ENCODE measurements at regions not wholly inside any gene's neighbourhood (a gene's known extent, or its start where the extent isn't known, plus 50 kb on each side); places are given as distances from the start of the nearest gene placed in this dataset.
"Not testable (repeated sequence)": the region's sequence is repeated elsewhere in the genome, so short reads cannot be mapped to it uniquely, and the experiment has no call there.

- in situ Hi-C loops (cut with MboI; ENCODE audit: low sequenced_read_pairs) = no loop called here
Measured at GRCh38 chr18:75860166-75860565, 432.7 kb upstream of the SMIM21 start.

GRCh38 chr18:75859533-75859932 lies 432.0 kb upstream of the SMIM21 start:
- in situ Hi-C loops (cut with MboI; ENCODE audit: low sequenced_read_pairs) = no loop called here

GRCh38 chr18:75858754-75859153 lies 431.3 kb upstream of the SMIM21 start:
- in situ Hi-C loops (cut with MboI; ENCODE audit: low sequenced_read_pairs) = no loop called here

- in situ Hi-C loops (cut with MboI; ENCODE audit: low sequenced_read_pairs) = no loop called here
Measured at GRCh38 chr18:75857558-75857957, 430.1 kb upstream of the SMIM21 start.

- in situ Hi-C loops (cut with MboI; ENCODE audit: low sequenced_read_pairs) = no loop called here
Measured at GRCh38 chr18:75854808-75855207, 427.3 kb upstream of the SMIM21 start.

GRCh38 chr18:75854174-75854573 lies 426.7 kb upstream of the SMIM21 start:
- in situ Hi-C loops (cut with MboI; ENCODE audit: low sequenced_read_pairs) = no loop called here

GRCh38 chr18:75846321-75846720 lies 418.8 kb upstream of the SMIM21 start:
- in situ Hi-C loops (cut with MboI; ENCODE audit: low sequenced_read_pairs) = no loop called here

DNA sequence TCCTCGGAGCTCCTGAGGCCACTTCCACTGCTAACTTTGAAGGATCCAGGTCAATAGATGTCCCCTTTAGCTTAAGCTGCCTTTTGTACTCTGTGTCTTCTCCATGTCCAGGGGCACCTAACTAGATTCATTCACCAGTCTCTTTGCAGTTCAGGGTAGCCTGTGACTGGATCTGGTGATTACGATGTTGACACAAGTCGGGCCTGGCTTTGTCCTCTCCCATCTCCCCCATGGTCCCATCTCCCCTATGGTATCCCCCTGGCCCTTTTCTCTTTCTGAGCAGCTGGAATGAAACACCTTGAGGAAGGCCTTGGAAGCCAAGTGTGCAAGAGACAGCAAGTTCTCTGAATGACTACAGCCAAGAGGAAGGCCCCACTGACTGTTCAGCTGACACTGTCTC lies 417.9 kb upstream of the SMIM21 start:
- in situ Hi-C loops (cut with MboI; ENCODE audit: low sequenced_read_pairs) = no loop called here

- in situ Hi-C loops (cut with MboI; ENCODE audit: low sequenced_read_pairs) = no loop called here
Measured at GRCh38 chr18:75844146-75844545, 416.6 kb upstream of the SMIM21 start.

- in situ Hi-C loops (cut with MboI; ENCODE audit: low sequenced_read_pairs) = no loop called here
Measured at GRCh38 chr18:75840131-75840530, 412.6 kb upstream of the SMIM21 start.

DNA sequence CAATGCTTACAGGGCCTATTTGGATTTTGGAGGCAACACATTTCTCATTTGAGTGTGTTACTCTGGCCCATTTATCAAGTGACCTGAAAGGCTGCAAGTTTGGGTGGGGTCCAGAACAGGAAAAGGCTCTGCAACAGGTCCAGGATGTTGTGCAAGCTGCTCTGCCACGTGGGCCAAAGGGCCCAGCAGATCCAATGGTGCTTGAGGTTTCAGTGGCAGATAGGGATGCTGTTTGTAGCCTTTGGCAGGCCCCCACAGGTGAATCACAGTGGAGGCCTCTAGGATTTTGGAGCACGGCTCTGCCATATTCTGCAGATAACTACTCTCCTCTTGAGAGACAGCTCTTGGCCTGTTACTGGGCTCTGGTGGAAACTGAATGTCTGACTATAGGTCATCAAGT lies 412.2 kb upstream of the SMIM21 start:
- in situ Hi-C loops (cut with MboI; ENCODE audit: low sequenced_read_pairs) = not testable (repeated sequence)

GRCh38 chr18:75839041-75839440 lies 411.5 kb upstream of the SMIM21 start:
- in situ Hi-C loops (cut with MboI; ENCODE audit: low sequenced_read_pairs) = no loop called here

DNA sequence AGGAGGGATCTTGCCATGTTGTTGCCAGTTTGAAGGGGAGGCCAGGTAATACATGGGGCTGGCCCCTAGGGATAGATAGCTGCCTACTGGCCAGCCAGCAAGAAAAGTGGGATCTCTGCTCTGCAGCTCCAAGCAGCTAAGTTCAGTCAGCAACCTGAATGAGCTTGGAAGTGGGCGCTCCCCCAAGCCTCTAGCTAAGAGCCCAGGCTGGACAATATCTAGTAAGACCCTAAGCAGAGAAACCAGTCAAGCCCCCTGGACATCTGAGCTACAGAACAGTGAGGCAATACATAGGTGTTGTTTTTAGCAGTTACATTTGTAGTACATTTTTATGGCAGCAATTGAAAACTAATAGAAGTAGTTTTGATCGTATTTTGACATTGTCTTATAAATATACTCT lies 409.8 kb upstream of the SMIM21 start:
- in situ Hi-C loops (cut with MboI; ENCODE audit: low sequenced_read_pairs) = no loop called here

- in situ Hi-C loops (cut with MboI; ENCODE audit: low sequenced_read_pairs) = no loop called here
Measured at GRCh38 chr18:75836516-75836915, 409.0 kb upstream of the SMIM21 start.

DNA sequence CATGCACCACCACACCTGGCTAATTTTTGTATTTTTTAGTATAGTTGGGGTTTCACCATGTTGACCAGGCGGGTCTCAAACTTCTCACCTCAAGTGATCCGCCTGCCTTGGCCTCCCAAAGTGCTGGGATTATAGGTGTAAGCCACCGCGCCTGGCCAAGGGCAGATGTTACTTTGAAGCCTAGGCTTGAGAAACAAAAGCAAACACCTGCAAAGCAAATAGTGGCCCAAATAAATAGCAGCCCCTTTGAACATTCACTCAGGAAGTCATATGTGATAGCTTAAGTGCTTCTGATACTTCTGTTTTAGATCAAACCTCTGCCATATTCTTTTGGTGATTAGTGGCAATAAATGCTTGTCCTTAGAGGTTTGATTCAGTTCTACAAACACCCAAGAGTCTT lies 404.5 kb upstream of the SMIM21 start:
- in situ Hi-C loops (cut with MboI; ENCODE audit: low sequenced_read_pairs) = no loop called here

DNA sequence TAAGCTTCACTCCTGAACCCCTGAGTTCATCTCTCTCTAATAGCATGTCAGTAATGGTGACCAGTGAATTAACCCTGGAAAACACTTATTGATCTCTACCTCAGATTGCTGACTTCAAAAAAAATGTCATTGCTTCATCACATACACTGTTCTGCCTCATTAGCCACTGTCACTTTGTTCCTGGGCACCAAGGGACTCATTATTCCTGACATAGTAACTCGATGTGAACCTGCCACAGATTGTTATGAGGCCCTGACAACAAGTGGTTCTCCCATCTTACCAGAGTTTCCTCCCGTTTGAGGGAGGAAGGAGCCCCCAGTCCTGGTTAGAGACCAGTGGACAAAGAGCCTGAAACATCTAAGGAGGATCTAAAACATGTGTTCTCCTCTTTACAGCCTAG lies 403.3 kb upstream of the SMIM21 start:
- in situ Hi-C loops (cut with MboI; ENCODE audit: low sequenced_read_pairs) = no loop called here

- in situ Hi-C loops (cut with MboI; ENCODE audit: low sequenced_read_pairs) = no loop called here
Measured at GRCh38 chr18:75829091-75829490, 401.6 kb upstream of the SMIM21 start.

DNA sequence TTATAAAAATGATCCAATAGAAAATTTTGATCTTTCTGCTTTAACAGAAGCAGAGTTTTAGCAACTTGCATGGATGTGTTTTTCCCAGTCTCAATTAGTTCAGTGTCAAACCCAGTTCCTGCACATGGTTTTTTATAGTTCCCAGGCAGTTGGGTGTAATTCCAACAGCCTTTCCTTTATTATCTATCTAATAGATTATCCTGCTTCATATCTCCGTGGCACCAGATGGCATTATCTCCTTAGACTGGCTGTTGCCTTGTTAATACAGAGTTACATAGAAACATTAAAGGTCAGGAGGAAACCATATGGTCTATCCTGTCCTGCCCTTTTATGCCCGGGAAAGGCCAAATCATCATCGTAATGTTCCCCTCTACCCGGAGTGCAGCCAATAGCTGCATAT lies 400.9 kb upstream of the SMIM21 start:
- in situ Hi-C loops (cut with MboI; ENCODE audit: low sequenced_read_pairs) = no loop called here

DNA sequence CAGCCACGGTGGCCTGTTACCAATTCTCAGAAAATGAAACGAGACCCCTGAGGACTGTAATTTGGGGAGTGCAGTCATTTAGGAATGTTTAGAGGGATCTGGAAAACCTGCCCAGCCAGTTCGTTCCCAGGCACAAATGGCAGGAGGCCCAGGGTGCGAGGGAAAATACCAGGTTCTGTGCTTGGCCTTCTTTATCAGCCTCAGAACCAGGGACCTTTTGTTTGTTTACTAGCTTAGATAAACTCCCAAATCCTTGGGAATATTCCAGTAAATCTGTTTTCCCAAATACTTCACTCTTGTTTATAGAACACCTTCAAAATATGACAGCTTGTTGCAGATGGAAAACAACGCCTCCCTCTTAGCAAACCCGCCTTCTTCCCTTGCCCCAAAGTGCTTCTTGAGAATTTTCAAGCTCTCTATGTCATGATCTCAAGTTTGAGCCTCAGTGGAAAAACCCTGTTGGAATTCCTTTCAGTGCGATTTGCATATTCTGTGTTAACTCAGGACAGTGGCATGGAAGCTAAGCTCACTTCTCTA lies 400.3 kb upstream of the SMIM21 start:
- in situ Hi-C loops (cut with MboI; ENCODE audit: low sequenced_read_pairs) = no loop called here

GRCh38 chr18:75824661-75825060 lies 397.2 kb upstream of the SMIM21 start:
- in situ Hi-C loops (cut with MboI; ENCODE audit: low sequenced_read_pairs) = no loop called here

GRCh38 chr18:75823471-75823870 lies 396.0 kb upstream of the SMIM21 start:
- in situ Hi-C loops (cut with MboI; ENCODE audit: low sequenced_read_pairs) = no loop called here

DNA sequence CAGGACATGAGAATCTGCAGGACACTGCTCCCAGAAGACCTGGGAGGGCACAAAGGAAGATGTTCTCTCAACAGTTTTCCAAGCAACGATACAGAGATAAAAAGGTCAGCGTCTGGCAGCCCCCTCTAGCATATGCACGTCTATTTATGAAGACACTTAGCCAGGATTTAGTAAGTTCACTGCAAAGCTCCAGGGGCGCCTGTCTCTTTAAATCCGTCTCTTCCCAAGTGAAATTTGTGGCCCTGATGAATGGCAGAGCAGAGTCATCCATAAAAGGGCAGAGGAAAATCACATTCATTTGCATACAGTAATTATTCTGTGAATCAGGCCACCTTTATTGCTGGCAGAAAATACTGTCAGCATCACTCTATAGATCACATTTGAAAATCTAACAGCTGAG lies 390.9 kb upstream of the SMIM21 start:
- in situ Hi-C loops (cut with MboI; ENCODE audit: low sequenced_read_pairs) = no loop called here

GRCh38 chr18:75815767-75816166 lies 388.3 kb upstream of the SMIM21 start:
- in situ Hi-C loops (cut with MboI; ENCODE audit: low sequenced_read_pairs) = no loop called here

- in situ Hi-C loops (cut with MboI; ENCODE audit: low sequenced_read_pairs) = no loop called here
Measured at GRCh38 chr18:75812761-75813160, 385.3 kb upstream of the SMIM21 start.
